ENCODE measurements at regions not wholly inside any gene's neighbourhood (a gene's known extent, or its start where the extent isn't known, plus 50 kb on each side); places are given as distances from the start of the nearest gene placed in this dataset.
A peak's percentile ranks its signal among the peaks of the same experiment; 100 is the strongest.

DNA sequence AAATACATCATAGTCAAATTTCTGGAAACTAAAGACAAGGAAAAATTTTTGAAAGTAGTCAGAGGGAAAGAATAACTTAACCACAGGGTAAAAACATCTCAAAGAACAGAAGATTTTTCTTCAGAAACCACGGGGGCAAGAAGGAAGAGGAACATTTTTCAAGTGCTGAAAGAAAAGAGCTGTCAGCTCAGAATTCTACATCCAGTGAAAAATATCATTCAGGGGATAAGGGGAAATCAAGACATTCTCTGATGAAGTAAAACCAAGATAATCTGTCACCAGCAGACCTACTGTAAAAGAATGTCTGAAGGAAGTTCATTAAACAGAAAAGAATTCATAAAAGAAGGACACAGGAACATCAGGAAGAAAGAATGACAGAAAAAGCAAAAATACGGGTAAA, 111.2 kb upstream of the TMEM72 start:
- WGBS = 35% methylated on average over 2 of the region's 2 CpGs
- no peak overlapping the region for H3K4me3 ChIP-seq (ENCODE audit: low read length in 2 of 2)
- no peaks in the 10 kb centered on the region for H3K27me3 ChIP-seq (ENCODE audit: control insufficient read depth in 2 of 2, insufficient read depth in 1 of 2, low read length in 1 of 2)
- H3K36me3 ChIP-seq (ENCODE audit: control insufficient read depth in 2 of 2, insufficient read depth in 2 of 2, low read length in 1 of 2) = no peaks in the 10 kb centered on the region
- no peaks in the 10 kb centered on the region for H3K4me1 ChIP-seq (ENCODE audit: control insufficient read depth in 2 of 2, insufficient read depth in 2 of 2, low read length in 2 of 2)
- no peak for DNase-seq (ENCODE audit: low read depth in 6 of 9, low spot score in 9 of 9)
- H3K27ac ChIP-seq (ENCODE audit: low read depth in 1 of 2, low read length in 1 of 2) = no peak overlapping the region
- H3K9me3 ChIP-seq (ENCODE audit: control insufficient read depth in 2 of 2, insufficient read depth in 1 of 2, low read length in 1 of 2) = no peaks in the 10 kb centered on the region

DNA sequence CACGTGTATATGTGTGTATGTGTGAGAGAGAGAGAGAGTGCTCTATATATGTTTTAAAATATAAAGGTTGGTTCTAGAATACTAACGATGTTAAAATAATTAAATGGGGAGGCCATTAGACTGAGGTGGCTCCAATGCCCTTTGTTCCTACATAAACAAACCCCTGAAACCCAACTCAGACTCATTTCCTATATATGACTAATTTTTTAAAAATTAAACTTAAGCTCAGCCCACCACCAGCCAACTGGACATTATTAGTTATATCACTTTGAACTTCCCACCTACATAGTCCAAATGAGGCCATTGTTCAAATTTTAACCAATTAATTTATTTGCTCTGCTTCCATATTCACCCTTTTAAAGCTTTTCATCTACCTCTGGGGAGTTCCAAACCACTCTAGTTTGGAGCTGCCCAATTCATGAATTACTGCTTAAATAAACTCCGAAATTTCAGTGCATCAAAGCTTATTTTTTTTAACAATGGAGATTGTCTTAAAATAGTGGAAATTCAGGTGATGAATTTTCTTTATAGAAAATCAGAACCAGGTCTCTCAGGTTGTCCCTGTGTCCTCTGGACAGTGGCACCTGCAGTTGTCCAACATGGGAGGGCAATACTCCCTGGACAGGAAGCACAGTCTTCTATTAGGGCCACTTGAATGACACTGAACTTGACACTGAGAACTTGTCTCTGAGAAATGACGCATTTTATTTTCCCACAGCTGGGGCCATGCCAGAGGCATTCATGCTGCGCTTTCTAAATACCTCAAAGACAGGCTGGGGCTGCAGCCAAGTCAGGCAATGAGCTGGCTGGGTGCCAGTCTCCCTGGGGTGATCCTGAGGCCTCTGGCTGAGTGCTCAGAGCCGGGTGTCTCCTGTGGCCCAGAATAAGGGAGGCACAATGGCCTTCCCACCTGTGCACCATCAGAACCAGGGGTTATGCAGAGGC, 109.5 kb upstream of the TMEM72 start:
- no peak overlapping the region for H3K4me3 ChIP-seq (ENCODE audit: low read length in 2 of 2)
- peaks cover 0 to 3% of the 10 kb centered on the region in 2 donors for H3K27me3 ChIP-seq (ENCODE audit: control insufficient read depth in 2 of 2, insufficient read depth in 1 of 2, low read length in 1 of 2)
- no peaks in the 10 kb centered on the region for H3K36me3 ChIP-seq (ENCODE audit: control insufficient read depth in 2 of 2, insufficient read depth in 2 of 2, low read length in 1 of 2)
- DNase-seq (ENCODE audit: low read depth in 6 of 9, low spot score in 9 of 9) = peak in 3 of 9 donors; percentile 4 to 41 (median 10)
- no peak overlapping the region for H3K27ac ChIP-seq (ENCODE audit: low read depth in 1 of 2, low read length in 1 of 2)
- WGBS = 84% methylated on average over 6 of the region's 6 CpGs
- no peaks in the 10 kb centered on the region for H3K4me1 ChIP-seq (ENCODE audit: control insufficient read depth in 2 of 2, insufficient read depth in 2 of 2, low read length in 2 of 2)
- no peaks in the 10 kb centered on the region for H3K9me3 ChIP-seq (ENCODE audit: control insufficient read depth in 2 of 2, insufficient read depth in 1 of 2, low read length in 1 of 2)

DNA sequence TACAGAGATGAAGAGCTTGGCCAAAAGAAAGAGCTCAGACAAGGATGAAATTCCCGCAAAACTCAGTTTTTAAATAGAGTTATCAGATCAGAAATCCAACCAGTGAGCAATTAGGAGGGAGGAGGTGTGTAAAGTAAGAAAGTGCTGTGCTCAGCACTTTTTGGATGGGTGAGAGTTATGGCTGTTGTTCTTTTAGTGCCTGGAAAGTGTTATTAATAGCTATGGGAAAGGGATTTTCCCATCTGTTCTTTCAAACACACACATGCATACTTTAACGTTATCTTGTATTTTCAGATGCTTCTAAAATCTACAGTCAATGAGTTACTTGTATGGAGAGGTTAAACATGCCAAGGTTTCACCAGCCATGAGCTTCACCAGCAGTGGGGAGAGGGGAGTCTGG, 107.3 kb upstream of the TMEM72 start:
- WGBS = 91% methylated on average over 2 of the region's 2 CpGs

DNA sequence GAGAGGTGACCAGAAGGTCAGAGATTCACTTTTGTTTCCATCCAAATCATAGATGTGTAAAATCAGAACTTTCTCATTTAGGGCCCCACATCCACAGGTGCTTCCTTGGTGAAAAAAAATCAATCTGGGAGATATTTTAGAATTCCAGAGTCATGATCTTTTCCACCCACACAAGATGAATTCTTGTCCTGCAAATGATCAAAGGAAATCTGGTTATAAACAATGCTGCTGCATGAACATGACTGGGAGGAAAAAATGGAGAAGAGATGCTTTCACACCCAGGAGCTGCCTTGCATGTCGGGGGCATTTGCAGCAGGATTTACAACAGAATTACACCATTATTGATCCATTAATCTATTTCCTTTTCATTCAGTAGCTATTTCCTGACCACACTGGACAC, 106.5 kb upstream of the TMEM72 start:
- Histone ChIP-seq H3K27ac (ENCODE audit: low read depth in 1 of 2, low read length in 1 of 2) (no peak overlapping the region), H3K9me3 (ENCODE audit: control insufficient read depth in 2 of 2, insufficient read depth in 1 of 2, low read length in 1 of 2) (no peaks in the 10 kb centered on the region), H3K4me3 (ENCODE audit: low read length in 2 of 2) (no peak overlapping the region), H3K27me3 (ENCODE audit: control insufficient read depth in 2 of 2, insufficient read depth in 1 of 2, low read length in 1 of 2) (peaks cover 0 to 3% of the 10 kb centered on the region in 2 donors), H3K36me3 (ENCODE audit: control insufficient read depth in 2 of 2, insufficient read depth in 2 of 2, low read length in 1 of 2) (no peaks in the 10 kb centered on the region), H3K4me1 (ENCODE audit: control insufficient read depth in 2 of 2, insufficient read depth in 2 of 2, low read length in 2 of 2) (no peaks in the 10 kb centered on the region)
- WGBS = 93% methylated on average over 1 of the region's 1 CpG
- DNase-seq (ENCODE audit: low read depth in 6 of 9, low spot score in 9 of 9) = no peak

More for the DNA sequence above, 107.3 kb upstream of the TMEM72 start:
- Histone ChIP-seq H3K27me3 (ENCODE audit: control insufficient read depth in 2 of 2, insufficient read depth in 1 of 2, low read length in 1 of 2) (peaks cover 0 to 3% of the 10 kb centered on the region in 2 donors), H3K9me3 (ENCODE audit: control insufficient read depth in 2 of 2, insufficient read depth in 1 of 2, low read length in 1 of 2) (no peaks in the 10 kb centered on the region), H3K4me1 (ENCODE audit: control insufficient read depth in 2 of 2, insufficient read depth in 2 of 2, low read length in 2 of 2) (no peaks in the 10 kb centered on the region), H3K36me3 (ENCODE audit: control insufficient read depth in 2 of 2, insufficient read depth in 2 of 2, low read length in 1 of 2) (no peaks in the 10 kb centered on the region), H3K4me3 (ENCODE audit: low read length in 2 of 2) (no peak overlapping the region), H3K27ac (ENCODE audit: low read depth in 1 of 2, low read length in 1 of 2) (no peak overlapping the region)
- DNase-seq (ENCODE audit: low read depth in 6 of 9, low spot score in 9 of 9) = no peak

DNA sequence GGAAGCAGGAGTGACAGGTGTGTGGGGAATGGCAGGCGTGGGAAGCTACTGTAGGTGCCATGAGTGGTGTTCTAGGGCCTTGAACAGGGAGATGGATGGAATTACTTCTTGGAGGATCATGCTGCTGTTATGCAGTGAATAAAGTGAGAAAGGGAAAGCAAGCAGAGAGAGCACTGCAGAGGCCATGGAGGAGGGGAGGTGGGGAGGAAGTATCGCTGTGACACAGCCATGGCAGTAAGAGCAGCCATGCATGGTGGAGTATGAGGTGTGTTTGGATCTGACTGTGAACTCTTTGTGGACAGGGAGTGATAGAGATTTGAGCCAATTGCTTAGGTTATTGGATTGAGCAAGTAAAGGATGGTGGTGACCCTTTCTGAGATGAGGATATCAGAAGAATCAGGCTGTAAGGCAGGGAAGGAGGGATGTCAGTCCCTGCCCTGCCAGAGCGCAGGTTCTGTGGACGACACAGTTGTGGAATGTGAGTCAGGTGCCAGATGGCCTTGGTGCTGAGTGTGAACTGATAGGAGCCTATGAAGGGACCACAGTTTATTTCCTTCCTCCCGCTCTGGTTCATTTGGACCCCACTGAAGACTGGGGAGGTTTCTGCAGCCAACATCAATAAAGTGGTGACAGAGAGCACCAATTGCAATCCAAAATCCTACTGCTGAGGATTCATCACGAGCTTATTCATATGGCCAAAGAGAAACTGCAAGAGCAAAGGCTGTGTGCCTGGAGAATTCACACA, 105.5 kb upstream of the TMEM72 start:
- H3K36me3 ChIP-seq (ENCODE audit: control insufficient read depth in 2 of 2, insufficient read depth in 2 of 2, low read length in 1 of 2) = no peaks in the 10 kb centered on the region
- H3K4me3 ChIP-seq (ENCODE audit: low read length in 2 of 2) = no peak overlapping the region
- H3K4me1 ChIP-seq (ENCODE audit: control insufficient read depth in 2 of 2, insufficient read depth in 2 of 2, low read length in 2 of 2) = no peaks in the 10 kb centered on the region
- no peak overlapping the region for H3K27ac ChIP-seq (ENCODE audit: low read depth in 1 of 2, low read length in 1 of 2)
- no peaks in the 10 kb centered on the region for H3K9me3 ChIP-seq (ENCODE audit: control insufficient read depth in 2 of 2, insufficient read depth in 1 of 2, low read length in 1 of 2)
- DNase-seq (ENCODE audit: low read depth in 6 of 9, low spot score in 9 of 9) = no peak
- WGBS = 94% methylated on average over 6 of the region's 6 CpGs
- peaks cover 0 to 3% of the 10 kb centered on the region in 2 donors for H3K27me3 ChIP-seq (ENCODE audit: control insufficient read depth in 2 of 2, insufficient read depth in 1 of 2, low read length in 1 of 2)

DNA sequence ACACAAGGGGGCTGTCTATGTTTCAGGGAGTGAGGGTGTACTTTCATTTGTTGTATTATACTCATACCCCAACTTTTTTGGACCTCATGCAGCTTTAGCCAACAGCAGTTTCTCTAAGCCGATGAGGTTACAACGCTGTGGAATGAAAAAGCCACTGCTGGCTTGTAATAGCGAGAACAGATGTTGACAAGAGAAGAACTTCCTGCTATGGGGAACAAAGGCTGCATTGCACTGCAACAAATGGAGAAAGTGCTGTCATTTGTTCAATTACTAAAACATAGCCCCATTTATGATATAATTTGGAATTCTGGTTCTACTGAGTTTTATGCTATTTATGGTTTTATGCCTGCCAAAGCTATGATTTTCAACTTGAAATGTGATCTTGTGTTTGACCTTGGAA, 104.2 kb upstream of the TMEM72 start:
- no peak overlapping the region for H3K4me3 ChIP-seq (ENCODE audit: low read length in 2 of 2)
- no peaks in the 10 kb centered on the region for H3K36me3 ChIP-seq (ENCODE audit: control insufficient read depth in 2 of 2, insufficient read depth in 2 of 2, low read length in 1 of 2)
- H3K27me3 ChIP-seq (ENCODE audit: control insufficient read depth in 2 of 2, insufficient read depth in 1 of 2, low read length in 1 of 2) = peaks cover 0 to 3% of the 10 kb centered on the region in 2 donors
- 85% methylated on average over 3 of the region's 3 CpGs for WGBS
- H3K9me3 ChIP-seq (ENCODE audit: control insufficient read depth in 2 of 2, insufficient read depth in 1 of 2, low read length in 1 of 2) = no peaks in the 10 kb centered on the region
- no peak overlapping the region for H3K27ac ChIP-seq (ENCODE audit: low read depth in 1 of 2, low read length in 1 of 2)
- H3K4me1 ChIP-seq (ENCODE audit: control insufficient read depth in 2 of 2, insufficient read depth in 2 of 2, low read length in 2 of 2) = no peaks in the 10 kb centered on the region
- no peak for DNase-seq (ENCODE audit: low read depth in 6 of 9, low spot score in 9 of 9)

DNA sequence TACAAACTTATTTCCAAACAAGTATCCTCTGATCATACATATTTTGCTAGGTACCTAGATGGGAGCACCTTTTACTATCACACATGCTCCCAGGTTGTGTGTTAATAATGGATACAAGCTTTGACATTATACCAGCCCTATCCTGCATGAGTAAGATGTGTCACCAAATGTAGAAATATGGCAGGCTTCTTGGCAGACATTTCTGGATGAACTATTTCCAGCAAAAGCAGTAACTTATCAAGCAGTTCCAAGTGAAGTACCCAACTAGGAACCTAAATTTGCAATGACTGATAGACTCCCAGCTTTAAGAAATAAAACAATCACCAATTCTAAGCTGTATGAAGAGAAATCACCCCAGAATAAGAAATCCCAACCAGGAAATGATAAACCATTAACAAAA, 103.7 kb upstream of the TMEM72 start:
- Histone ChIP-seq H3K9me3 (ENCODE audit: control insufficient read depth in 2 of 2, insufficient read depth in 1 of 2, low read length in 1 of 2) (no peaks in the 10 kb centered on the region), H3K27ac (ENCODE audit: low read depth in 1 of 2, low read length in 1 of 2) (no peak overlapping the region), H3K27me3 (ENCODE audit: control insufficient read depth in 2 of 2, insufficient read depth in 1 of 2, low read length in 1 of 2) (peaks cover 0 to 3% of the 10 kb centered on the region in 2 donors), H3K4me1 (ENCODE audit: control insufficient read depth in 2 of 2, insufficient read depth in 2 of 2, low read length in 2 of 2) (no peaks in the 10 kb centered on the region), H3K4me3 (ENCODE audit: low read length in 2 of 2) (no peak overlapping the region), H3K36me3 (ENCODE audit: control insufficient read depth in 2 of 2, insufficient read depth in 2 of 2, low read length in 1 of 2) (no peaks in the 10 kb centered on the region)
- no peak for DNase-seq (ENCODE audit: low read depth in 6 of 9, low spot score in 9 of 9)

DNA sequence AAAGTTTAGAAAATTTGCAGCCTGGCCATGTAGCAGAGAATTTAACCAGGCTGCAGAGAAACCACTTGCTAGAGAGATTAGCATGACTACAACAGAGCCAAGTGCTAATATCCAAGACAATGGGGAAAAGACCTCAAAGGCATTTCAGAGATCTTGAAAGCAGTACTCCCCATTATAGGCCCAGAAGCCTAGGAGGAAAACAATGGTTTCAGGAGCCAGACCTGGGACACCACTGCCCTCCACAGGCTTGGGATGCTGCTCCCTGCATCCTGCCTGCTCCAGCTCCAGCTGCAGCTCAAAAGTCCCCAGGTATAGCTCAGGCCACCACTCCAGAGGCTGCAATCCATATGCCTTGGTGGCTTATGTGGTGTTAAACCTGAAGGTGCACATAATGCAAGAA, 101.5 kb upstream of the TMEM72 start:
- H3K27me3 ChIP-seq (ENCODE audit: control insufficient read depth in 2 of 2, insufficient read depth in 1 of 2, low read length in 1 of 2) = peaks cover 0 to 3% of the 10 kb centered on the region in 2 donors
- H3K36me3 ChIP-seq (ENCODE audit: control insufficient read depth in 2 of 2, insufficient read depth in 2 of 2, low read length in 1 of 2) = no peaks in the 10 kb centered on the region
- no peaks in the 10 kb centered on the region for H3K9me3 ChIP-seq (ENCODE audit: control insufficient read depth in 2 of 2, insufficient read depth in 1 of 2, low read length in 1 of 2)
- H3K4me3 ChIP-seq (ENCODE audit: low read length in 2 of 2) = no peak overlapping the region
- DNase-seq (ENCODE audit: low read depth in 6 of 9, low spot score in 9 of 9) = no peak
- H3K27ac ChIP-seq (ENCODE audit: low read depth in 1 of 2, low read length in 1 of 2) = no peak overlapping the region
- H3K4me1 ChIP-seq (ENCODE audit: control insufficient read depth in 2 of 2, insufficient read depth in 2 of 2, low read length in 2 of 2) = no peaks in the 10 kb centered on the region

DNA sequence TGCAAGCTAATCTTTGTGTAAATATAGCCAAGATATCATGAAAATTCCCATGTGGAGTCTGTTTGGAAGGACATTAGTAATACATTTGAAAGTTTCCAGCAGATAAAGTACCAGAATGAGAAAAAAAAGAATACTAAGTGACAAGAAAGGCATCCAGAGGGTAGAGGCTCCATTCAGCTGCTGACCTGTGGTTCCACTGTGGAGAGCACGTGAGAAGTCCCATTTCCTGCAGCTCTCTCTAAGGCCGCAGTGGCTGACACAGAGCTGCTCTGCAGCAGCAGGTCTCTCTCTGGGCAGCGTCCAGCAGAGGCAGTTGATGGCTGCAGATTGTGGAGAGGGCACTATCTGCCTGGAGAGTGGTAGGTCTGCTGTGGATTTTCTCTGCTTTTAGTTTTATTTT, 100.1 kb upstream of the TMEM72 start:
- DNase-seq (ENCODE audit: low read depth in 6 of 9, low spot score in 9 of 9) = no peak
- no peaks in the 10 kb centered on the region for H3K36me3 ChIP-seq (ENCODE audit: control insufficient read depth in 2 of 2, insufficient read depth in 2 of 2, low read length in 1 of 2)
- H3K4me1 ChIP-seq (ENCODE audit: control insufficient read depth in 2 of 2, insufficient read depth in 2 of 2, low read length in 2 of 2) = no peaks in the 10 kb centered on the region
- H3K27ac ChIP-seq (ENCODE audit: low read depth in 1 of 2, low read length in 1 of 2) = no peak overlapping the region
- no peak overlapping the region for H3K4me3 ChIP-seq (ENCODE audit: low read length in 2 of 2)
- H3K27me3 ChIP-seq (ENCODE audit: control insufficient read depth in 2 of 2, insufficient read depth in 1 of 2, low read length in 1 of 2) = no peaks in the 10 kb centered on the region
- WGBS = 70% methylated on average over 3 of the region's 3 CpGs
- H3K9me3 ChIP-seq (ENCODE audit: control insufficient read depth in 2 of 2, insufficient read depth in 1 of 2, low read length in 1 of 2) = no peaks in the 10 kb centered on the region

Measured in thymus (tissue), 11 donors.